H1 (cell line): ENCODE measurements at regions not wholly inside any gene's neighbourhood (a gene's known extent, or its start where the extent isn't known, plus 50 kb on each side); places are given as distances from the start of the nearest gene placed in this dataset.

Source experiments
- EZH2 ChIP-seq: fragments of 200-600 bp; sonication (generic); IDR thresholded peaks from 2 replicates; pipeline ENCODE4 v1.7.1; 2012; ENCODE audit warnings: low read depth, mild to moderate bottlenecking, moderate library complexity, low read length, inconsistent platforms; ENCODE audit not compliant: severe bottlenecking
- SP4 ChIP-seq: IDR thresholded peaks from 2 replicates; pipeline ENCODE4 v1.6.1; 2012; ENCODE audit warnings: low read length, inconsistent platforms

- TF ChIP-seq EZH2 (no peak), SP4 (no peak)
Observed at GRCh38 chr7:121544238-121544637, 148.1 kb upstream of the FAM3C start (continued).
